ENCODE measurements at regions not wholly inside any gene's neighbourhood (a gene's known extent, or its start where the extent isn't known, plus 50 kb on each side); places are given as distances from the start of the nearest gene placed in this dataset.

DNA sequence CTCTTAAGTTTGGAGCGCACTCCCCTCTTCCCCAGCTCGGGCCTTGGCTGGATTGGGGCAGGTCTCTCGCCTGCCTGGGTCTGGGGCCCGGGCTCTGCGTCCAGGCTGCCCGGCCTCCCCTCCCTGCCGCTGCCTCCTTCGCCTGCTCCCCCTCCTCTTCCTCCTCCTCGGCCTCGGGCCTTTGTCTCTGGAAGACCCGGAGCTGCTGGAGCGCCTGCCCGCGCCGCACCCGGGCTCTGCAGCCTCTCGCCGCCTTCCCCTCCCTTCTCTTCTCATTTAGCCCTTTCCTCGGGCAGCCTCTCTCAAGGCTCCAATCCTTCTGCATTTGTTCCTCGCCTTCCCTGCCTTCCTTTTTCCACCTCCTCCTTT is 218.5 kb downstream of the C9orf50 start:
- TF ChIP-seq, protein P1, sequence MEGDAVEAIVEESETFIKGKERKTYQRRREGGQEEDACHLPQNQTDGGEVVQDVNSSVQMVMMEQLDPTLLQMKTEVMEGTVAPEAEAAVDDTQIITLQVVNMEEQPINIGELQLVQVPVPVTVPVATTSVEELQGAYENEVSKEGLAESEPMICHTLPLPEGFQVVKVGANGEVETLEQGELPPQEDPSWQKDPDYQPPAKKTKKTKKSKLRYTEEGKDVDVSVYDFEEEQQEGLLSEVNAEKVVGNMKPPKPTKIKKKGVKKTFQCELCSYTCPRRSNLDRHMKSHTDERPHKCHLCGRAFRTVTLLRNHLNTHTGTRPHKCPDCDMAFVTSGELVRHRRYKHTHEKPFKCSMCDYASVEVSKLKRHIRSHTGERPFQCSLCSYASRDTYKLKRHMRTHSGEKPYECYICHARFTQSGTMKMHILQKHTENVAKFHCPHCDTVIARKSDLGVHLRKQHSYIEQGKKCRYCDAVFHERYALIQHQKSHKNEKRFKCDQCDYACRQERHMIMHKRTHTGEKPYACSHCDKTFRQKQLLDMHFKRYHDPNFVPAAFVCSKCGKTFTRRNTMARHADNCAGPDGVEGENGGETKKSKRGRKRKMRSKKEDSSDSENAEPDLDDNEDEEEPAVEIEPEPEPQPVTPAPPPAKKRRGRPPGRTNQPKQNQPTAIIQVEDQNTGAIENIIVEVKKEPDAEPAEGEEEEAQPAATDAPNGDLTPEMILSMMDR (IDR thresholded peaks at IDR 0.05; ENCODE audit: low read length): no peak
- TF ChIP-seq EZH2phosphoT487 (IDR thresholded peaks at IDR 0.05; ENCODE audit: low read length) (no peak), EZH2 (optimal IDR thresholded peaks at IDR 0.05; ENCODE audit: low read depth, low read length) (no peak)

Measured in MM.1S (cell line).